Ovary (tissue), 3 donors: ENCODE measurements at regions not wholly inside any gene's neighbourhood (a gene's known extent, or its start where the extent isn't known, plus 50 kb on each side); places are given as distances from the start of the nearest gene placed in this dataset.

Source experiments
- CTCF ChIP-seq, 3 donors: fragments of 450-650 bp in 2 of 3; fragments of 200-600 bp in 1 of 3; IDR thresholded peaks; one replicate each; pipeline versions ENCODE4 v1.5.1 to v1.8.0; 2016 to 2022; ENCODE audit warnings: antibody characterized with exemption in 3 of 3, mild to moderate bottlenecking in 1 of 3
- EP300 ChIP-seq: sonication (generic); formaldehyde crosslinking; IDR thresholded peaks from one replicate; pipeline ENCODE4 v1.6.1; 2017; ENCODE audit warnings: antibody characterized with exemption
- POLR2A ChIP-seq: fragments of 450-650 bp; IDR thresholded peaks from one replicate; pipeline ENCODE4 v1.6.1; 2017; ENCODE audit warnings: antibody characterized with exemption, mild to moderate bottlenecking, moderate library complexity
- donor health status: DM: no; HTN: no; CAD: no.

GRCh38 chr12:124393831-124394230 lies 98.9 kb downstream of the RFLNA start:
- TF ChIP-seq EP300, result no peak
- no peak for TF ChIP-seq CTCF (IDR thresholded peaks at IDR 0.05)
- TF ChIP-seq POLR2A, result no peak
